H1 (cell line): ENCODE measurements at regions not wholly inside any gene's neighbourhood (a gene's known extent, or its start where the extent isn't known, plus 50 kb on each side); places are given as distances from the start of the nearest gene placed in this dataset.

Source experiments
- CTCF ChIA-PET: fragments of 300-600 bp; sonication (Branson Sonifier 250); formaldehyde crosslinking; loops from one replicate; lab custom pipeline; 2021; ENCODE audit not compliant: partially characterized antibody; lab: Charles Lee
- POLR2A ChIA-PET: fragments of 300-600 bp; sonication (Branson Sonifier 250); formaldehyde crosslinking; loops from one replicate; lab custom pipeline; 2021; ENCODE audit warnings: inconsistent platforms; ENCODE audit not compliant: partially characterized antibody; lab: Charles Lee
- DNase-seq, 2 experiments: peaks; one replicate each; pipeline versions ENCODE4 v3.0.0 to v3.0.0-alpha.2; 2010 to 2022; ENCODE audit warnings: low spot score in 2 of 2, low read depth in 1 of 2, mixed read lengths in 1 of 2
- FAIRE-seq: peaks from 2 replicates; lab custom pipeline; 2011; peaks lifted over from hg19 to GRCh38; lab: Jason Lieb, UNC
- H2AFZ ChIP-seq: 2 replicates; pipeline ENCODE4 v1.8.1; 2012; ENCODE audit warnings: low read length, inconsistent platforms
- H2AK5ac ChIP-seq: 2 replicates; pipeline ENCODE4 v1.6.1; 2013; ENCODE audit warnings: low read depth, low read length
- H2BK120ac ChIP-seq: replicated peaks from 2 replicates; pipeline ENCODE3; 2013; ENCODE audit warnings: low read depth, low read length, inconsistent platforms
- H2BK12ac ChIP-seq: 2 replicates; pipeline ENCODE4 v1.6.1; 2013; ENCODE audit warnings: low read depth, low read length
- H2BK15ac ChIP-seq: 2 replicates; pipeline ENCODE4 v1.6.1; 2013; ENCODE audit warnings: low read length
- H2BK20ac ChIP-seq: 2 replicates; pipeline ENCODE4 v1.6.1; 2013; ENCODE audit warnings: low read length
- H2BK5ac ChIP-seq: 2 replicates; pipeline ENCODE4 v1.6.1; 2013; ENCODE audit warnings: low read depth, low read length
- H3K14ac ChIP-seq: 2 replicates; pipeline ENCODE4 v1.6.1; 2013; ENCODE audit warnings: inconsistent platforms; ENCODE audit not compliant: insufficient read length
- H3K18ac ChIP-seq: 2 replicates; pipeline ENCODE4 v1.6.1; 2013; ENCODE audit warnings: low read length; ENCODE audit errors: extremely low read depth
- H3K23ac ChIP-seq: 2 replicates; pipeline ENCODE4 v1.6.1; 2013; ENCODE audit warnings: inconsistent platforms; ENCODE audit not compliant: insufficient read length
- H3K23me2 ChIP-seq: 2 replicates; pipeline ENCODE4 v1.6.1; 2013; ENCODE audit warnings: low read depth, low read length
- H3K27ac ChIP-seq: 2 replicates; pipeline ENCODE4 v1.6.1; 2011; ENCODE audit warnings: low read depth, low read length, inconsistent platforms
- H3K27me3 ChIP-seq, 4 experiments: replicated peaks in 1 of 4; 1 replicate in 1 of 4; 2 replicates in 3 of 4; pipeline versions ENCODE4 v1.6.1 to v1.8.1; 2011 to 2013; ENCODE audit warnings: low read length in 3 of 4, mild to moderate bottlenecking in 3 of 4, inconsistent platforms in 2 of 4, mixed read lengths in 2 of 4, moderate library complexity in 1 of 4; ENCODE audit not compliant: control insufficient read depth in 3 of 4, insufficient read depth in 3 of 4; ENCODE audit errors: extremely low read depth in 1 of 4
- H3K36me3 ChIP-seq, 4 experiments: 2 replicates each; pipeline versions ENCODE4 v1.6.1 to v1.8.1; 2011 to 2013; ENCODE audit warnings: mild to moderate bottlenecking in 4 of 4, low read length in 3 of 4, moderate library complexity in 2 of 4, control low read depth in 1 of 4, inconsistent platforms in 1 of 4; ENCODE audit not compliant: insufficient read depth in 4 of 4, control insufficient read depth in 2 of 4
- H3K4ac ChIP-seq: replicated peaks from 2 replicates; pipeline ENCODE3; 2013; ENCODE audit warnings: low read length, low read depth, mixed read lengths, inconsistent platforms; ENCODE audit not compliant: insufficient read length
- H3K4me1 ChIP-seq, 4 experiments: replicated peaks in 1 of 4; 1 replicate in 1 of 4; 2 replicates in 3 of 4; pipeline versions ENCODE4 v1.6.1 to v1.8.1; 2011 to 2013; ENCODE audit warnings: low read length in 3 of 4, inconsistent platforms in 2 of 4, mixed read lengths in 1 of 4; ENCODE audit not compliant: insufficient read depth in 4 of 4, control insufficient read depth in 3 of 4
- H3K4me2 ChIP-seq, 2 experiments: 2 replicates each; pipeline versions ENCODE4 v1.6.1 to v1.8.1; 2011 to 2013; ENCODE audit warnings: low read depth in 2 of 2, low read length in 2 of 2, control low read depth in 1 of 2, inconsistent platforms in 1 of 2, mild to moderate bottlenecking in 1 of 2; ENCODE audit not compliant: insufficient read depth in 1 of 2
- H3K4me3 ChIP-seq, 4 experiments: fragments of 200-600, 300-600 bp in 1 of 4; sonication (generic), shearing (Covaris generic), sonication (Bioruptor Twin) in 1 of 4; 2 replicates each; pipeline versions ENCODE4 v1.5.1 to v1.8.1; 2011 to 2016; ENCODE audit warnings: low read length in 4 of 4, low read depth in 3 of 4, control low read depth in 2 of 4, inconsistent platforms in 2 of 4, mild to moderate bottlenecking in 2 of 4, mixed read lengths in 1 of 4, moderate library complexity in 1 of 4; ENCODE audit not compliant: insufficient read depth in 2 of 4; ENCODE audit errors: extremely low read depth in 1 of 4
- H3K56ac ChIP-seq: replicated peaks from 2 replicates; pipeline ENCODE3; 2013; ENCODE audit warnings: low read depth, mild to moderate bottlenecking, mixed read lengths, low read length, inconsistent platforms; ENCODE audit not compliant: insufficient read length
- H3K79me1 ChIP-seq: 2 replicates; pipeline ENCODE4 v1.6.1; 2013; ENCODE audit warnings: low read depth, low read length, control low read depth
- H3K79me2 ChIP-seq, 2 experiments: 2 replicates each; pipeline versions ENCODE4 v1.6.1 to v1.8.1; 2012 to 2013; ENCODE audit warnings: low read length in 2 of 2, mild to moderate bottlenecking in 2 of 2, inconsistent platforms in 1 of 2; ENCODE audit not compliant: insufficient read depth in 2 of 2, control insufficient read depth in 1 of 2
- H3K9ac ChIP-seq, 4 experiments: replicated peaks in 1 of 4; 1 replicate in 1 of 4; 2 replicates in 3 of 4; pipeline versions ENCODE4 v1.6.1 to v1.8.1; 2011 to 2013; ENCODE audit warnings: low read depth in 3 of 4, low read length in 3 of 4, control low read depth in 2 of 4, mild to moderate bottlenecking in 2 of 4, moderate library complexity in 2 of 4, inconsistent platforms in 1 of 4; ENCODE audit errors: extremely low read depth in 1 of 4
- H3K9me3 ChIP-seq, 2 experiments: 2 replicates each; pipeline versions ENCODE4 v1.6.1 to v1.8.1; 2012 to 2013; ENCODE audit warnings: mild to moderate bottlenecking in 2 of 2, moderate library complexity in 2 of 2, control low read depth in 1 of 2, inconsistent platforms in 1 of 2, low read depth in 1 of 2, low read length in 1 of 2, mixed read lengths in 1 of 2; ENCODE audit not compliant: insufficient read depth in 2 of 2
- H4K20me1 ChIP-seq, 2 experiments: replicated peaks in 1 of 2; 2 replicates each; pipeline versions ENCODE3 to v1.8.1; 2011 to 2013; ENCODE audit warnings: inconsistent platforms in 2 of 2, low read length in 2 of 2, mild to moderate bottlenecking in 1 of 2; ENCODE audit not compliant: insufficient read depth in 2 of 2, control insufficient read depth in 1 of 2
- H4K5ac ChIP-seq: 2 replicates; pipeline ENCODE4 v1.6.1; 2013; ENCODE audit warnings: low read length, low read depth, mixed read lengths, inconsistent platforms; ENCODE audit not compliant: insufficient read length
- H4K8ac ChIP-seq: 2 replicates; pipeline ENCODE4 v1.8.0; 2013; ENCODE audit warnings: mild to moderate bottlenecking, moderate library complexity, low read length, inconsistent platforms; ENCODE audit not compliant: insufficient read depth; ENCODE audit errors: extremely low read depth
- H4K91ac ChIP-seq: replicated peaks from 2 replicates; pipeline ENCODE3; 2013; ENCODE audit warnings: low read length, mixed read lengths, inconsistent platforms; ENCODE audit not compliant: insufficient read length
- CBX8 ChIP-seq: fragments of 300-800, 300-1000 bp; sonication (generic); IDR thresholded peaks from 2 replicates; pipeline ENCODE4 v1.7.1; 2016; ENCODE audit warnings: low read depth, low read length, borderline replicate concordance
- CREB1 ChIP-seq: IDR thresholded peaks from 2 replicates; pipeline ENCODE4 v1.6.1; 2012; ENCODE audit warnings: inconsistent platforms
- GABPA ChIP-seq: IDR thresholded peaks from 2 replicates; pipeline ENCODE4 v1.6.1; 2011; ENCODE audit warnings: mild to moderate bottlenecking, low read length, moderate library complexity, borderline replicate concordance; ENCODE audit not compliant: insufficient read depth
- GTF2F1 ChIP-seq: IDR thresholded peaks from 2 replicates; pipeline ENCODE4 v1.6.1; 2012; ENCODE audit warnings: low read depth, low read length, improper control_type of control experiment, borderline replicate concordance
- RBBP5 ChIP-seq: IDR thresholded peaks from 2 replicates; pipeline ENCODE4 v1.7.1; 2012; ENCODE audit warnings: low read depth, mild to moderate bottlenecking, inconsistent platforms, low read length, moderate library complexity, borderline replicate concordance
- RNF2 ChIP-seq: fragments of 200-900, 300-1000 bp; sonication (generic); IDR thresholded peaks from 2 replicates; pipeline ENCODE4 v1.7.1; 2016; ENCODE audit warnings: borderline replicate concordance, low read depth, mild to moderate bottlenecking, antibody characterized with exemption, low read length; ENCODE audit not compliant: poor library complexity, severe bottlenecking; ENCODE audit errors: missing control alignments
- SIX5 ChIP-seq: IDR thresholded peaks from 2 replicates; pipeline ENCODE4 v1.6.1; 2011; ENCODE audit warnings: mild to moderate bottlenecking, low read depth, low read length
- TBP ChIP-seq: IDR thresholded peaks from 2 replicates; pipeline ENCODE4 v1.6.1; 2011; ENCODE audit warnings: low read depth, low read length, improper control_type of control experiment
- ZNF274 ChIP-seq: IDR thresholded peaks from 2 replicates; pipeline ENCODE4 v1.7.0; 2012; ENCODE audit warnings: low read length, borderline replicate concordance; ENCODE audit errors: extremely low read depth
- whole genome bisulfite sequencing, 2 experiments: shearing (Covaris generic) in 1 of 2; methylation state at CpG; one replicate each; pipeline versions ENCODE4 v1.1.6 to v1.1.7; 2013 to 2015; ENCODE audit warnings: low lambda C conversion rate in 2 of 2, mixed read lengths in 2 of 2, inconsistent platforms in 1 of 2, low coverage in 1 of 2, missing lambda C conversion rate in 1 of 2; ENCODE audit not compliant: insufficient replicate concordance in 2 of 2, insufficient coverage in 1 of 2, insufficient read length in 1 of 2; ENCODE audit errors: extremely low coverage in 1 of 2, missing lambda C conversion rate in 1 of 2; 5-methylcytosine and 5-hydroxymethylcytosine counted together
- TF ChIP-seq, protein P1 (sequence below): IDR thresholded peaks from 2 replicates; pipeline ENCODE4 v1.6.1; 2011; ENCODE audit warnings: low read length, improper control_type of control experiment
- TF ChIP-seq, protein P2 (sequence below): IDR thresholded peaks from 2 replicates; pipeline ENCODE4 v1.6.1; 2012; ENCODE audit warnings: inconsistent platforms
- TF ChIP-seq, protein P3 (sequence below): IDR thresholded peaks from 2 replicates; pipeline ENCODE4 v1.6.1; 2011; ENCODE audit warnings: low read depth, mild to moderate bottlenecking, low read length; ENCODE audit not compliant: insufficient read depth

DNA sequence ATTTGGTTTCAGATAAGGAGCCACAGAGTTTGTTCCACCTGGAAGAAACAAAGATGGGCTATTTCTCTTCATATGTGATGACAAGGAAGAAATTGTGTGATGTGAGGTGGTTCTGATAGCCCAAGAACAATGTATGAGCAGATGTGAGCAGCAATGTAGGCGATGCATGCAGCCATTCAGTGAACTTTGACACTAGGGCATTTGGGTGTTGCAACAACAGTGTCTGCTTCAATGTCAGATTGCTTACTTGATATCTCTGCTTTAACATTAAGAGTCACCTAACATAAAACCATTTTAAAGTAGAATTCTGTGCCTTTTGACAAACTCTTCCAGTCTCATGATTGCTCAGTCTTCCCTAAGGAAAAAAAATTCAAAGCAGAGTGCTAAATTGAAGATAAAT, 865.4 kb downstream of the SLITRK6 start:
- Histone ChIP-seq H2BK5ac (no peak overlapping the region), H2BK15ac (no peak overlapping the region), H3K18ac (no peak overlapping the region), H3K9me3 (no peaks in the 10 kb centered on the region), H3K4me3 (no peak overlapping the region), H3K79me1 (no peaks in the 10 kb centered on the region), H2BK12ac (no peak overlapping the region), H2AK5ac (no peak overlapping the region), H2BK120ac (no peak overlapping the region), H3K27me3 (no peaks in the 10 kb centered on the region), H3K56ac (no peak overlapping the region), H3K79me2 (no peaks in the 10 kb centered on the region), H3K23ac (no peak overlapping the region), H4K5ac (no peak overlapping the region), H3K4me2 (no peak overlapping the region), H4K91ac (no peak overlapping the region), H3K27ac (no peak overlapping the region), H2BK20ac (no peak overlapping the region), H3K4me1 (no peaks in the 10 kb centered on the region), H3K14ac (no peak overlapping the region), H4K20me1 (no peaks in the 10 kb centered on the region), H3K4ac (no peak overlapping the region), H3K36me3 (no peaks in the 10 kb centered on the region), H4K8ac (no peak overlapping the region), H3K9ac (no peak overlapping the region), H3K23me2 (no peaks in the 10 kb centered on the region), H2AFZ (peak overlapping the region; percentile 73; the same call in 1 of the 2 replicates)
- 95% methylated on average over 1 of the region's 1 CpG; no CpG with 5 or more reads in 1 of the 2 experiments for WGBS, 2 experiments
- CTCF ChIA-PET = no interaction called here
- FAIRE-seq = no peak
- no peak for DNase-seq
- POLR2A ChIA-PET = no interaction called here
- no peak for TF ChIP-seq CREB1
- TF ChIP-seq ZNF274 = no peak
- no peak for TF ChIP-seq GABPA
- TF ChIP-seq, protein P1, sequence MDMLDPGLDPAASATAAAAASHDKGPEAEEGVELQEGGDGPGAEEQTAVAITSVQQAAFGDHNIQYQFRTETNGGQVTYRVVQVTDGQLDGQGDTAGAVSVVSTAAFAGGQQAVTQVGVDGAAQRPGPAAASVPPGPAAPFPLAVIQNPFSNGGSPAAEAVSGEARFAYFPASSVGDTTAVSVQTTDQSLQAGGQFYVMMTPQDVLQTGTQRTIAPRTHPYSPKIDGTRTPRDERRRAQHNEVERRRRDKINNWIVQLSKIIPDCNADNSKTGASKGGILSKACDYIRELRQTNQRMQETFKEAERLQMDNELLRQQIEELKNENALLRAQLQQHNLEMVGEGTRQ = no peak
- TF ChIP-seq TBP = no peak
- TF ChIP-seq, protein P2, sequence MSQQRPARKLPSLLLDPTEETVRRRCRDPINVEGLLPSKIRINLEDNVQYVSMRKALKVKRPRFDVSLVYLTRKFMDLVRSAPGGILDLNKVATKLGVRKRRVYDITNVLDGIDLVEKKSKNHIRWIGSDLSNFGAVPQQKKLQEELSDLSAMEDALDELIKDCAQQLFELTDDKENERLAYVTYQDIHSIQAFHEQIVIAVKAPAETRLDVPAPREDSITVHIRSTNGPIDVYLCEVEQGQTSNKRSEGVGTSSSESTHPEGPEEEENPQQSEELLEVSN = no peak
- TF ChIP-seq, protein P3, sequence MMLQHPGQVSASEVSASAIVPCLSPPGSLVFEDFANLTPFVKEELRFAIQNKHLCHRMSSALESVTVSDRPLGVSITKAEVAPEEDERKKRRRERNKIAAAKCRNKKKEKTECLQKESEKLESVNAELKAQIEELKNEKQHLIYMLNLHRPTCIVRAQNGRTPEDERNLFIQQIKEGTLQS = no peak
- no peak for TF ChIP-seq CBX8
- TF ChIP-seq RBBP5 = no peak
- no peak for TF ChIP-seq SIX5
- no peak for TF ChIP-seq RNF2
- no peak for TF ChIP-seq GTF2F1
